GM18502 (cell line): ENCODE measurements at regions not wholly inside any gene's neighbourhood (a gene's known extent, or its start where the extent isn't known, plus 50 kb on each side); places are given as distances from the start of the nearest gene placed in this dataset.

Experiments used
- ATAC-seq: cut with Tn5 transposase; IDR thresholded peaks from one replicate; pipeline ENCODE4 v1.9.1; 2021; ENCODE audit warnings: mild to moderate bottlenecking; ENCODE audit not compliant: unreplicated experiment, poor library complexity

- ATAC-seq: no peak
Measured at GRCh38 chr9:21656776-21657674, 145.4 kb upstream of the MTAP start.

GRCh38 chr9:21657966-21658667, 144.3 kb upstream of the MTAP start:
- ATAC-seq: no peak

- ATAC-seq: no peak
Measured at GRCh38 chr9:21660976-21661375, 141.5 kb upstream of the MTAP start.

DNA sequence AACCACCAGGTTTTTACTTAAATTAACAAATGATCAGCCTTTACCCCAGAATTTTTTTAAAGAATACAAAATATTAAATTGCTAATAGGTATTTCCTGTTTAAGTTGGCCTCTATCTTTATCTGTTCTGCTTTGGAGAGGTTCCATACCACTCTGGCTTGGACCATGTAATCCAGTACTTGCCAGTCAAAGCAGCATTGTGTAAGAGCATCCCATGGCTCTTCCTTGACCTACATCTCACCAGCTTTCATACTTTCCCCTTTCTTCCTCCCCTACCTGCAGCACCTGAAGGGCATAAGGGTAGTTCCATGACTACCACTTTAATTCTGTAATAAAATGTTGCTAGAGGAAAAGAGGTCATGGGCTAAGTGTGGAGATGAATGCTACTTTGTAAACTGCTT, 140.8 kb upstream of the MTAP start:
- no peak for ATAC-seq

DNA sequence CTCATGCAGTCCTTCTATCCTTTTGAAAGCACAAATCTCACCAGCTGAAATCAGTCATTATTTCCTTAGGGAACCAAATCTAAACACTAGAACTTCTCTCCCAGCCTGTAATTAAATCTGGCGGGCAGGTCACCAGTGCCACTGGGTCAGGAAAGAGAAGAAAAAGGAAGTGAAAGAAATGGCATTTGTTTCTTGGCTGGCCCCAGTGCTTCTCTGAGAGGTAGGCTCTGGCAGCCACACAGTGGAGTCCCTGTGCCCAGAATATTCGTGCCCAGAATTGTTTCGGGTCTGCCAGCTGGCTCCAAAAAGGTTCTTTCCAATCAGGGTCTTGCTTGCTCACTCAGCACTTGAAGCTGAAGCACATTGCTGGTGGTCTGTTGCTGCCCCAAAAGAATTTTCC, 133.9 kb upstream of the MTAP start:
- no peak for ATAC-seq

DNA sequence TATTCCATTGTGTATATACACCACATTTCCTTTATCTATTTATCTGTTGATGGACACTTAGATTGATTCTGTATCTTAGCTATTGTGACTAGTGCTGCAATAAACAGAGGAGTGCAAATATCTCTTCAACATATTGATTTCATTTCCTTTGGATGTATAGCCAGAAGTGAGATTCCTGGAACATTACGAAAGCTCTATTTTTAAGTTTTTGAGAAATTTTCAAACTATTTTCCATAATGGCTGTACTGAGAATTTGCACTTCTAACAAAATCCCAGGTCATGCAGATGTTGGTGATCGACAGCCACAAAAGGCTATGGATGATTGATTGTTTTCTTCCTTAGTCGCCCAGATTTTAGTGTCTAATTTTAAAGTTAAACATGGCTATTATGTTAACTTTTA, 132.7 kb upstream of the MTAP start:
- no peak for ATAC-seq

DNA sequence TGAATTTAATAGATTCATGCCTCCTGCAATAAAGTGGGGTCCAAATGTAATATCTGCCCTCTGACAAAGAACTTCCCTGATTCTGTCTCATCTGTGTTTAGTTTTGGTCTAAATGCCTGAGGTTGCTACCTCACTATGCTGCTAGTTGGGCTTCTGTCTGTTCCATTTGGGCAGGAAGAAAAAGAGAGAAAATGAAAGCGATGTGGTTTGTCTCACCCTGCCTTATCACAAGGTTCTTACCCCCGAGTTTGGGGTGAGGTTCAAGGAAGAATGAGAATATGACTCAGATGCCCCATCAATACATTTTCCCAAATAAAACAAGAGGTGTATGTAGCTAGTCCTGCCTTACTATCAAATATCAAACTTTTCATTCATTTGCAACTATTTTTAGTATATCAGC, 132.1 kb upstream of the MTAP start:
- ATAC-seq: no peak

- no peak for ATAC-seq
Measured at GRCh38 chr9:21672140-21672539, 130.3 kb upstream of the MTAP start.

- ATAC-seq: no peak
Measured at GRCh38 chr9:21672761-21673160, 129.7 kb upstream of the MTAP start.

- no peak for ATAC-seq
Measured at GRCh38 chr9:21674894-21675293, 127.5 kb upstream of the MTAP start.

DNA sequence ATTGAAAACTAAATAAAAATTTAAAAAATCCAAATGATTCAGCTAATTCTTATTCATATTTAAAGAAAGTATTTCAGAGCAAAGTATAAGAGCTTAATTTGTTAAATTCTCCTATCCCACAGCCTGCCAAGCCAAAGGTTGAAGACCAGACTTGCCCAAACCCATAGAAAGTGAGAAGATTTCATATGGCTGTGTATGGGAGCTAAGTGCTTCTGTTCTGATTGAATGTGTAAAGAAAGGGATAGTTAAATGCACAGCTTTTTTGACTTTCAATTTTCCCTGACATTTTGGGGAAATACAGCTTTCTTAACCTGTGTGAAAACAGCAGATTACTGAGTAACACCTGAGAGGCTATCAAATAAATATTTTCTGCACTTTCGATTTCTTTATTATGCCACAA, 125.0 kb upstream of the MTAP start:
- no peak for ATAC-seq

DNA sequence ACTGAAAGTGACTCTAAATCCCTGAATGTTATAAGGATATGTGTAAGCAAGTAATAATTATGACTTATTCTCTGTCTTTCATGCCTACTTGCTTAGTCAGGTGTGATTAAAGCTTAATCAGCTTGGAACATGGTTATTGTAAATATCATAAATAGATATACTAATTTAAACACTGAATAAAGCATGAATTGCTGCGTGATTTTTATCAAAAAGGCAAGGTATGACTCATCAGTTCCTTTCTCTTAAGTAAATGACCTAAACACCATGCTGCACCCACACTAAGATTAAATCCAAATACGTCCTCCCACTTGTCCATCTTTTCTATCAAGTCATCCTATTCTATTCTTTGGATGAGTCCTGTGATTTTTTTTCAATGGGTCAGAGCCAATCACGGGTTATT, 124.6 kb upstream of the MTAP start:
- no peak for ATAC-seq

GRCh38 chr9:21679432-21679831, 123.0 kb upstream of the MTAP start:
- no peak for ATAC-seq

DNA sequence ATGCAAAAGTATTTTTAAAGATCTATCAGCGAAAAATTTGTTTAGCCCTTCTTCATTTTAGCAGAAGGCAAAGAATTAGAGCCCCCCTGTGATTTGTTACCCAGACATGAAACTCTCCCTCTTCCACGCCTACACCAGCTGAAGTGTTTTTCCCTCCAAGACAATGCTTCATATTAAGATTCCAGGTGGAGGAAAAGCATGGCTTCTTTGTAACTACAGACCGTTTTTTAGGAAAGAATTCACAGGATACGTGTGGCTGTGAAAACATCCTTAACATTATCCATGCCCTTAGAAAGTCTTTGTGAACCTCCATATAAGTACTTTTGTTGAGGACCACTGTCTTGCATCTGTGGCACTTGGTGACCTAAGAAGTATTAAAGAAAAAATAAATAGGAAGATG, 121.8 kb upstream of the MTAP start:
- no peak for ATAC-seq

DNA sequence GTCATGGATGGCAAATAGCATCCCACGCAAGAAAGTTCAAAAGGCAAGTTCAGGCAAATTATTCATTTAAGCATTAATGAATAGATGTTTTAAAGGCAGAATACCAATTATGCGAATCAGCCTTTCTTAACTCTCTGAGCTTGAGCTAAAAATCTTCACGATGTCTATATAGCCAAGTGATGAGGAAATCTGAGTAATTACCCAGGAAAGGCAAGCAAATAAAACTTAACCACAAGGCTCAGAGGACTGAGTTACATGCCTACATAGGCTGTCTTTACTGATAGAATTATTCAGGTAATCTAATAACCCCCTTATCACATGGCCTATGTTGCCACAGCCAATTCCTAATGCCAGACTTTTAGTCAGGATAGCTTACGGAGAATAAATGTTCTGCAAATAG, 120.8 kb upstream of the MTAP start:
- no peak for ATAC-seq

DNA sequence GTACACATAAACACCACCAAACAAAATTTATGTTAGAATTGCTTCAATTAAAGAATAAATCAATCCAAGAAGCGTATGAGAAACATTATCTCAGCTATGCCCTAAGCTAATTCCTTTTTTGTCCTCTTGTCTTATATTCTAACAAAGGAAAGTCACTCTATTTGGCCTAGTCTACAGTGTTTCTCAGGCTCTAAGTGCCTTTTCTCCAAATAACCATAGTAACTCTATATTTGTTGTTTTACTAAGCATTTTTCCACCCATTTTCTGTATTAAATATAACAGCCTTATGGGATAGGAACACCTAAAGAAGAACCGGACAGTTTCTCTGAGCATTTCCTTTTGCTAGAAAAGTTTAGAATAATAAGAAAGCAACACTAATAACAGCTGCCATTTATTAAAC, 120.1 kb upstream of the MTAP start:
- ATAC-seq: no peak

GRCh38 chr9:21682981-21683380, 119.5 kb upstream of the MTAP start:
- ATAC-seq: no peak

GRCh38 chr9:21683484-21684175, 118.8 kb upstream of the MTAP start:
- no peak for ATAC-seq

- no peak for ATAC-seq
Measured at GRCh38 chr9:21684231-21684630, 118.2 kb upstream of the MTAP start.

DNA sequence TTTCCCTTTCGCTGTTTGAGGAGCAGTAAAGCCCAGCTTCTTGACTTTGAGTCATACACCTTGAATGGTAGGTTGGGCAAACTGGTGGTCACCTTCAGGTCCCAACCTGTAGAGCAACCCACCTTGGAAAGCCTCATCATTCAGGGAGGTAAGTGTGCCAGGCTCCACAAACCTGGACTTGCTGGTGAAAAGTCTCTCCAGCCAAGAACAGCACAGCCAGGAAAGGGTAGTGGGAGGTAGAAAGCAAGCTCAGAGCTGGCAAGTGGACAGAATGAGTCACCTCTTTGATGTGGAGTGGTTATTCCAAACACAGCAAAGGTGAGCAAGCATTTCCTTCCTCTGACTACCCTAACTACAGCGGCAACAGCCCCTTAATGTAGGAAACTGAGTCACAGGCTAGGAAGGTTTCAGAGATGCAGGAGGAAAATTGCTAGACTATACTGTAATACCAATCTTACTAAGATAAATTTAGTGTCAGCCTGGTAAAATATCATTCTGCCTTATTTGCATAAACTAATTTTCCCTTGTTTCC, 117.5 kb upstream of the MTAP start:
- ATAC-seq: no peak

- ATAC-seq: no peak
Measured at GRCh38 chr9:21685502-21685901, 116.9 kb upstream of the MTAP start.
